Activated T-cell treated with anti-CD3 and anti-CD28 coated beads for 1 hour (primary cell): ENCODE measurements at regions not wholly inside any gene's neighbourhood (a gene's known extent, or its start where the extent isn't known, plus 50 kb on each side); places are given as distances from the start of the nearest gene placed in this dataset.
"Not testable (repeated sequence)": the region's sequence is repeated elsewhere in the genome, so short reads cannot be mapped to it uniquely, and the experiment has no call there.

ENCODE experiments used
- DNase-seq: peaks from one replicate; pipeline ENCODE4 v3.0.0-alpha.2; 2020; ENCODE audit warnings: low read depth

DNA sequence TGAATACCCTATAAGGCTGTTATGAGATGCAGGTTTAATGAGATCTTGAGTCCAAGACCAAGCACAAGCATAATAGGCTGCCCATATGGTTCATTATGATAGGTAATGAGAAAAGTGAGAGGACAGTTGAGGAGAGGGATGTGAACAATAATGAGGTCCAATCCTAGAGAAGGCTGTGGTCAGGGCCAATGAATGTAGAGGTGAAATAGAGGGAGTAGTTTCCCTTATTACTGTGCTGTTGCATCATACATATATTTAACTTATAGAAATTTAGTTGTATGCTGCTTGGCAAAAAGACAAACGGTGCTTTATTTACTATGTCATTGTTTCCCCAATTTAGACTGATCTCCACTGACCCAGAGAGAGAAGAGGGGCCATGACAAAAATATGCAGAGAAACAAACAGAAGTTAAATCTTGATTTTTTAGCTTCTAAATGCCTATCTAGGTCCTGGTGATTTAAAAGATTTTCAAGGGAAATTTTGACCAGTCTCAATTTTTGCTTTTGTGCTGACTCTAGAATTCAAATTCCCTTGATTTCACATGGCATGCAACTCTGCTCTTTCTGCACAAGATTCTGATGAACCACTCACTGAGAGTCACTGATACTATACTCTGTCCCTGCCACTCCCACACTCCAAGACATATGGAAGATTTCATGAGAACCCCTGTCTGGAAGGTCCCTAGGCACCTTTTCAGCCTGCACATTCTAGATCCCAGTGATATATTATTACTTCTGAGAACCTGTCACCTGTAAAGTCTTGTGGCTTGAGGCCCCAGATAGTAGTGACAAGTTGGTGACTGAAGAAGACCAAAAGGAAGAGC lies 159.7 kb downstream of the VSIG4 start:
- no peak for DNase-seq

- DNase-seq = no peak
These were observed 161.4 kb downstream of the VSIG4 start for GRCh38 chrX:65878456-65878855.

- no peak for DNase-seq
These were observed 161.9 kb downstream of the VSIG4 start for GRCh38 chrX:65877953-65878352.

DNA sequence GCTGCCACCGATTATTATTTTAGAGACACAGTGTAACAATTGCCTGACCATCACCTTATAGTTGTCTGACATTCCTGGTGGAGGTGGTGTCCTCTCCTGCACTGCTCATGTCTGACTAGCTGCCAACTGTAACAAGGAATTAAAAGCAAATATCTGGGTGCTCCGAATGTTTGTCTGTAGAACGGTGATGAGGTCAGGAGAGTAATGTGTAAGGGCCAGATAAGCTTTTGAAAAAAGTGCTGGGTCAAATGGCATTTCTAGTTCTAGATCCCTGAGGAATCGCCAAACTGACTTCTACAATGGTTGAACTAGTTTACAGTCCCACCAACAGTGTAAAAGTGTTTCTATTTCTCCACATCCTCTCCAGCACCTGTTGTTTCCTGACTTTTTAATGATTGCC lies 164.3 kb downstream of the VSIG4 start:
- DNase-seq = not testable (repeated sequence)

- DNase-seq = no peak
These were observed 165.1 kb downstream of the VSIG4 start for GRCh38 chrX:65874765-65875164.

GRCh38 chrX:65874110-65874509 lies 165.8 kb downstream of the VSIG4 start:
- no peak for DNase-seq

- DNase-seq = no peak
These were observed 166.5 kb downstream of the VSIG4 start for GRCh38 chrX:65873385-65873784.

DNA sequence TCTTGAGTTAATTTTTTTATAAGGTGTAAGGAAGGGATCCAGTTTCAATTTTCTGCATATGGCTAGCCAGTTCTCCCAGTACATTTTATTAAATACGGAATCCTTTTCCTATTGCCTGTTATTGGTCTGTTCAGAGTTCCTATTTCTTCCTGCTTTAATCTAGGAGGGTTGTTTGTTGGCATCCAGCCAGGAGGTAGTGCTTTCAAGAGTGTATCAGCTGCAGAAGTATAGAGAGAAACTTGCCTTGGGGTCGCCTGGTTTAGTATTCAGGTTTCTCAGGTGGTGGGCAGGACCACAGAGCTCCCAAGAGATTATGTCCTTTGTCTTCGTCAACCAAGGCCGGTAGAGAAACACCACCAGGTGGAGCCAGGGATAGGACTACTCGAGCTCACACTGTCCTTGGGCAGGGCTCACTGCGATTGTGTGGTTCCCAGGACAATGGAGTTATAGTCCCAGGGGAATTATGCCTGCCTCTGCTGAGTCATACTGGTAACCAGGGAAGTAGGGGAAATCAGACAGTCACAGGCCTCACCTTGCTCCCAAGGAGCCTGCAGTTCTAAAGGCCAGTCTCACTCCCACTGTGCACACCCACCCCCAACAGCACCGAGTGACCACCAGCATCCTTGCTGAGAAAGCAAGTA lies 168.1 kb downstream of the VSIG4 start:
- no peak for DNase-seq

GRCh38 chrX:65870544-65870943 lies 169.3 kb downstream of the VSIG4 start:
- not testable (repeated sequence) for DNase-seq

DNA sequence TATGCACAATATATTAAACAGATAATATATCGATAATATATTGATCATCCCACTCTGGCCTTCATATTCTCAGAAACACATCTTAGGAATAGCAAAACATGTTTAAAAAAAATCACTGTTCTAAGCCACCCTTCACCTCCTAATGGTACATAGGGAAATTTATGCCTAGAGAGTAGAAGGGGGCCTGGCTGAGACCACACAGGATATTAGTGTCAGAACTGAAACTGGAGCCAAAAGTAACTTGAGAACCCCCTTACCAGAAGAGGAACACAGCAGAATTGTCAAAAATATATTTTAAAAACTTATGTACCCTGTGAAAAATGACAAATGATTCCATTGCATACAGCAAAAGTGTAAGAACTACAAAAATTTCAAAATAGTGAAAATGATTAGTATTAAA lies 173.1 kb downstream of the VSIG4 start:
- DNase-seq = no peak

DNA sequence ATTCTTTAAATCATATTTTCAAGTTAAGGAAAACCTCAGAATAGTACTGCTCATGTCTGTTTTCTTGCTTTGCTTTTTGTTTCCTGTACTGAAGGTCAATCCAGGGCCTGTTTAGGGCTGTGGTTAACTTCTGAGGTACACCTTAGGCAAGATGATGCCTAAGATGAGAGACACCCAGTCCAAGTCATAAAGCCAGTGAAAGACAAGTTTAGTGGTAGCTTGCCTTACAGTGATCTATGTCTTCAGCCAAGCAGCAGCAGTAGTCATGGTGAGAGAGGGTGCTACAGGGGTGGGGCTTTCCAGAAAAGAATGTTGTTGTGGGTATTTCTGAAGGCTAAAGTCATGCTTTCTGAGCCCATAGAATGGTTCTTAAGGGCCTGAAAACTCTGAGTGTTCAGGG lies 173.7 kb downstream of the VSIG4 start:
- no peak for DNase-seq

DNA sequence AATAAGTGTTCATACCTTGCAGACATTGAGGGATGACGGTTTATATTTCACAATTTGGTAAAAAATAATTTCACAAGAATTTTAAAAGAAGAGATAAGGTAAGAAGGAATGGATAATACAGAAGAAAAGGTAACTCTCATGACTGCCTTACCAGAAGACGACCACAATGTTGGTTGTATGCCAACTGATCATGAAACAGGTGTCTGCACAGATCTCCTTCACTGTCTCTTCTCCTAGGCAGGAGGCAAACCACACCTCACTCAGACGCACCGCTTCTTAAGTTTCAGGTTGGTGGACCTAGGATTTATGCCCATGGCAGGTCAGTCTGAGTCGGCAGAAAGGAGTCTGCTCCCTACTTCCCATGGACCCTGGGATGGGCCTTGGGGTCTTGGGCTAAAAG lies 177.2 kb downstream of the VSIG4 start:
- no peak for DNase-seq

GRCh38 chrX:65859299-65859698 lies 180.6 kb downstream of the VSIG4 start:
- DNase-seq = no peak

DNA sequence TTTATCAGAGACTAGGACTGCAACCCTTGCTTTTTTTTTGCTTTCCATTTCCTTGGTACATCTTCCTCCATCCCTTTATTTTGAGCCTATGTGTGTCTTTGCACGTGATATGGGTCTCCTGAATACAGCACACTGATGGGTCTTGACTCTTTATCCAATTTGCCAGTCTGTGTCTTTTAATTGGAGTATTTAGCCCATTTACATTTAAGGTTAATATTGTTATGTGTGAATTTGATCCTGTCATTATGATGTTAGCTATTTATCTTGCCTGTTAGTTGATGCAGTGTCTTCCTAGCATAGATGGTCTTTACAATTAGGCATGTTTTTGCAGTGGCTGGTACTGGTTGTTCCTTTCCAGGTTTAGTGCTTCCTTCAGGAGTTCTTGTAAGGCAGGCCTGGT lies 185.4 kb downstream of the VSIG4 start:
- not testable (repeated sequence) for DNase-seq

DNA sequence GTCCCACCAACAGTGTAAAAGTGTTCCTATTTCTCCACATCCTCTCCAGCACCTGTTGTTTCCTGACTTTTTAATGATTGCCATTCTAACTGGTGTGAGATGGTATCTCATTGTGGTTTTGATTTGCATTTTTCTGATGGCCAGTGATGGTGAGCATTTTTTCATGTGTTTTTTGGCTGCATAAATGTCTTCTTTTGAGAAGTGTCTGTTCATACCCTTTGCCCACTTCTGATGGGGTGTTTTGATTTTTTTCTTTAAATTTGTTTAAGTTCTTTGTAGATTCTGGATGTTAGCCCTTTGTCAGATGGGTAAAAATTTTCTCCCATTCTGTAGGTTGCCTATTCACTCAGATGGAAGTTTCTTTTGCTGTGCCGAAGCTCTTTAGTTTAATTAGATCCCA lies 183.9 kb downstream of the MSN start:
- DNase-seq = not testable (repeated sequence)

DNA sequence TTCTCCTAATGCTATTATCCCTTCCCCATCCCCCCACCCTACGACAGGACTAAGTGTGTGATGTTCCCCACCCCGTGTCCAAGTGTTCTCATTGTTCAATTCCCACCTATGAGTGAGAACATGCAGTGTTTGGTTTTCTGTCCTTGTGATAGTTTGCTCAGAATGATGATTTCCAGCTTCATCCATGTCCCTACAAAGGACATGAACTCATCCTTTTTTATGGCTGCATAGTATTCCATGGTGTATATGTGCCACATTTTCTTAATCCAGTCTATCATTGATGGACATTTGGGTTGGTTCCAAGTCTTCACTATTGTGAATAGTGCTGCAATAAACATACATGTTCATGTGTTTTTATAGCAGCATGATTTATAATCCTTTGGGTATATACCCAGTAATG lies 183.4 kb downstream of the MSN start:
- not testable (repeated sequence) for DNase-seq

GRCh38 chrX:65846974-65847373 lies 179.5 kb downstream of the MSN start:
- DNase-seq = no peak

DNA sequence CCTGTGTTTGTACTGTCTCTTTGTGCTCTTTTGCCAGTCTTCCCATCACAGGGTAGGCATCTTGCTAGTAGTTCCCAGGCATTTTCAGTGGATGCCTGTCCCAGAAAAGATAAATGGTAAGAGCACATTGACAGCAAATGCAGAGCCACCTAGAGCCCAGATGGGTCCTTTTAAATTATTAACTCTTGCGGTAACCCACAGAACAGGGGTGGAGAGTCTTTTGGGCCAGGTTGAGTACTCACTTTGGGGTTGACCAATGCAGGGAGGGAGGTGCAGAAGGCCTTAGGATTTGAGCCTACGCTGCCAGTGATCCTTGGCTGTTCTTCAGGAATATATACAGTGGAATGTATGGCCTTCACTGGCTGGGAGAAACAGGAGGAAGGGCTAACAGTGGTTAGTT lies 173.8 kb downstream of the MSN start:
- no peak for DNase-seq

DNA sequence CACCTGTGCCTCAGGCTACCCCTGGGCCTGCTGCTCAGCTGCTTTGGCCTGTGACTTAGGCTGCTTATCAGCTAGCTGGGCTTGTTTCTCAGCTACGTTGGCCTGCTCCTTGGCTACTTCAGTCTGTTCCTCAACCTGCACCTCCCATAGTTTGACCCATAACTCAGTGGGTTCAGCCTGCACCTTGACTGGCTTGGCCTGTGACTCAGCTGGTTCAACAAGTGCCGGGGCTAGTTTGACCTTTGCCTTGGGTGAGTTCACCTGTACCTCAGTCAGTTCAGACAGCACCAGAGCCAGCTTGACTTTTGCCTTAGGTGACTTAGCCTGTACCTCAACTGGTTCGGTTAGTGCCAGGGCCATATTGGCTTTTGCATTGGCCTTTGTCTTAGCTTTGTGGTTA lies 171.2 kb downstream of the MSN start:
- no peak for DNase-seq

- no peak for DNase-seq
These were observed 170.6 kb downstream of the MSN start for GRCh38 chrX:65837875-65838549.

DNA sequence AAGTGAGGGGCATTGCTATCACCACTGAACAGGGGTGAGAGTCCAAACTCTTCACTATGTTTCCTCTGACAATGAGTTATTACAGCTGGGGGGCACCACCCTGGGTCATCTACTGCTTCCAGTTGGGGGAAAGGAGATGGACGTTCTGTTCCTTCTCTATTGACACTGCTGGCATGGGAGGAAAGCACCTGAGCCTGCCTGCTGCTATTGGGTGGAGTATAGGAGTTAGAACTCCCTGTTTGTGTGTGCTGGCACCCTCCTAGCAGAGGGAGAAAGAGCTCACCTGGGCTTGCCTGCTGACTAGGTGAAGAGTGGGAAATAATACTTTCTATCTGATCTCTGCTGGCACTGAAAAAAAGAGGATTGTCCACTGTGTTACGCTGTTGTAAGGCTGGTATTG lies 163.8 kb downstream of the MSN start:
- no peak for DNase-seq

- no peak for DNase-seq
These were observed 161.1 kb downstream of the MSN start for GRCh38 chrX:65828599-65828998.

- not testable (repeated sequence) for DNase-seq
These were observed 157.8 kb downstream of the MSN start for GRCh38 chrX:65825226-65825625.
